Endometrium (tissue), 2 donors: ENCODE measurements at regions not wholly inside any gene's neighbourhood (a gene's known extent, or its start where the extent isn't known, plus 50 kb on each side); places are given as distances from the start of the nearest gene placed in this dataset.
"Not testable (repeated sequence)": the region's sequence is repeated elsewhere in the genome, so short reads cannot be mapped to it uniquely, and the experiment has no call there.

Experiments used
- FAIRE-seq: peaks from 2 replicates; lab custom pipeline; 2012; peaks lifted over from hg19 to GRCh38; lab: Jason Lieb, UNC
- donor health status: control.
- donor health status: control.

DNA sequence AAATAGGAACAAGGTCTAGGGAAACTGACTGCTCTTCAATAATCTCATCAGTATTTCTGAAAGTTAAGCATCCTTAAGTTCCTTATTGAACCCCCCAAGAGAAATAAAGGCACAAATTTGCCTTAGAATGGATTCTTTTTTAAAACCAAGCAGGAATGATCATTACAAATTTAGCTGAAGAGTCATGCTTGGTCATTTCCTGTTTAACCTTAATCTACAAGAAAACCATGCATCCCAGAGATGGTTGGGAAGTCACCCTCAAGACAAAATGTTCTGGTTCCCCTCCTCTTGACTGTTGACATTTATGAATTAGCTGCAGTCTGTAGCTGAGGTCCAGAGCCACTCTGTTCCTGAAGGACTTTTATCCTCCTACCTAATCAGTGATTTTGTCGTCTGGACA lies 291.8 kb upstream of the G2E3 start:
- no peak for FAIRE-seq

DNA sequence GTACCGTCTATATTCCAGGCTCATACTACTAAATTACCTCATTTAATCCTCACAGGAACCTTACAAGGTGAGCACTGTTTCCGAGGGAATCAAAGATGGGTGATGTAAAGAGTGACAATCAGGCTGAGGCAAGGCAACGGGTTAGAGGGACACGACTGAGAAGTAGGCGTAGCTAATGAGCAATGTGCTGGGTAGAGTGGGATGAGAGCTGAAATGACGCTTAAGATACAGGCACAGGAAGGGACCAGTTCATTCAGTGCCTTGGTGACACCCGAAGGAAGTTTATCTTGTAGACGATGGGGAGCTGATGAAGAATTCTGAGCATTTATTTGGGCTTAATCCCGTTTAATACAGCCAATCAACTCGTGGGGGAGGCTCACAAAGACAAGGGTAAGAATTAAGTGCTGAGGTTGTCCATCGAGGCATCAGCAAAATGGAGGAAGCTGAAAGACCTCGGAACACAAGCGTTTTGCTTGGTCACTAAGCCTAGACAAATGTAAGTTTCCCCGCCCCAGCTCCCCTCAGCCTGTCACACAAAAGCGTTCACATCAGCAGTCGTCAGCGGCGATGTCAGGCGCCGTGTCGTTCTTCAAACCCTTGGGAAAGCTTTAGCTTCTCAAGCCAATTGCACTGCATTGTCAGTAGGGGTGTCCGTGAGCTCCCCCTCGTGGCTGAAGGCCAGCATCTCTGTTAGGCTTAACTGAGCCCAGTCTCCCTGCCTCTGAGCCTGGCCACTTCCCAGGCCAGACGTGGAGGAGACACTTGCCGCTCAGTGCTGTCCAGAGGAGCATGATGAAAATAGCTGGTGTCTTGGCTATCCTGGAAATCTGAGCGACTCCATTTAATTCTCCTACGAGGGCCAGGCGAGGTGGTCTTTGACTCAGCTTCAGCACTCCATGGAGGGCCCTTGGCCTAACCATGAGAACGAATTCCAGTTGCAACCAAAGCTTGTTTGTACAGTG lies 288.5 kb upstream of the G2E3 start:
- FAIRE-seq: no peak

DNA sequence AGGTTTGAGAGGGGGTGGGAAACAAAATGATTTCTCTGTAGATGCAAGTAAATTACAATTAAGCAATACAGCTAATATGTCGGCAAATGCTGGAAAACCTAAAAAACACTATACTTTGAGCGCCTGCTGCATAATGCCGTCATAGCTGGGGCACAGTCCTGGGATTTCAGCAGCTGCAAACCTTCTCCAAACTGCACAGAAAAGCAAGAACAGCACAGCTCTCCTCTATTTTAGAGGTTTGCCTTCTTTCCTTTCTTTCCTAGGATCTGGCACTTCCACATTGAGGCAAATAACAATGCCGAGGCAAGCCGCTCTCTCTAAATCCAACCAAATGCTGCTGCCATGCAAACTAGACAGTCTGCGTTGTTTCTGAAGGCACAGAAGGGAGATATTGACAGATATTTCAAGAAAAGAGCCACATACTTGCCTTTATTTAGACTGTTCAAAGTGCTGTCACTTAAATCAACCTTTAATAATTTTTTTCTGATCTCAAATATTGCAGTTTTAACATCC lies 287.1 kb upstream of the G2E3 start:
- no peak for FAIRE-seq

DNA sequence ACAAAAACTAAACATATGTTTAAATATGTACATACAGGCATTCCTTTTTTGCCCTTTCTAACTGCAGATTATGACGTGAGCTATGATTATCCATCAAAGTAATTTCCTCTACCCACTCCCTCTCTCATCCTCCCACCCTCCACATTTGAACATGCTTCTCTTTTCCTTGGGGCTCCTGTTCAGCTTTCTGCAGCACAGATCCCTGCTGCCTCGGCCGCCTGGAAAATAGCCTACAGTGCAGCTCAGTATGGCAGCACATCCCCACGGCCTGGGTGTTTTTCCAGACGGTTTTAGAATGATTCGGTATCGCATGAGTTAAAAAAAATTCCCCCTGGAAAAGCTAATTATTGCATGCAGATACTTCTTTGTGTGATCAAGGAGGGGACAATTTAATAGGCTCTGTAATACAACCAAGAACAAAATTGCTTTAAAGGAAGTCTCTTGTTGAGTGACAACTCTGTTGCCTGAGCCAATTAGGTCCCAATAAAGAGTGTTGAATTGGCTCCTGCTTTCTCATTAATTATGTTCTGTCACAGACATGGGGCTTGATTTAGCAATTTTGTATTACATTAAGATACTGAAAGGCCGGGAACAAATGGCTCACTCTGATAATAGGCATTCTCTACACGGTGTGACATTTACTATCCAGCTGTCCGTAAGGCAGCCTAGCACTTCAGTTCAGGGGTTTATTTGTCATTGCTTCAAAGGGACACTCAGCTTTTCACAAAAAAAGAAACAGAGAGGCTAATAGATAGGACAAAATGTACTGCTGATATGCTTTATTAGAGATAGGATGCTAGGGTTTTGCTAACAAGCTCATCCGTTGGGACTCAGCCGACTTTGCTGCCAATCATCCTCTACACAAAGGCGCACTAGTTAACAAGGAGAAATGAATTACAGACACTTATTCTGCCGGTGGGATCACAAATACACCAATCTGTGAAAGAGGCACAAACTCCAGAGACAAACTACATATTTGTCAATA lies 285.8 kb upstream of the G2E3 start:
- no peak for FAIRE-seq

DNA sequence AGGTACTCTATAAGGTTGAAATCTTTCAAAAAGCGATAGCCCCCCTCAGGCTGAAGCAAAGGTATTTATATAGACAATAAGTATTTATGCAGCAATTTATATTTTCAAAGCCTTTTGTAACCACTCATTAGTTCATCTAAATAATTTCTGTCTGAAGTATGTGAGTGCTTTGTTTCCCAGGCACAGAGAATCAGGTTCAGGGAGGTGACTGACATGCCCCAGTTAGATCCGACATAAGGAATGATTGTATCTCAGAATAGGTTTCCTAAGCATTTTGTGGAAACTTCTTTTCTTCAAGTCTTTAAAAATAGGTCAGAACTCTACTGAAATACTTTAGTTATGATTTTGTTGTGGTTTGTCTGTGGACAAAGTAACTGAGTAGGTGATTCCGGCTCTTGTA lies 283.4 kb upstream of the G2E3 start:
- no peak for FAIRE-seq

- FAIRE-seq: no peak
Observed at GRCh38 chr14:30277268-30277667, 281.7 kb upstream of the G2E3 start.

DNA sequence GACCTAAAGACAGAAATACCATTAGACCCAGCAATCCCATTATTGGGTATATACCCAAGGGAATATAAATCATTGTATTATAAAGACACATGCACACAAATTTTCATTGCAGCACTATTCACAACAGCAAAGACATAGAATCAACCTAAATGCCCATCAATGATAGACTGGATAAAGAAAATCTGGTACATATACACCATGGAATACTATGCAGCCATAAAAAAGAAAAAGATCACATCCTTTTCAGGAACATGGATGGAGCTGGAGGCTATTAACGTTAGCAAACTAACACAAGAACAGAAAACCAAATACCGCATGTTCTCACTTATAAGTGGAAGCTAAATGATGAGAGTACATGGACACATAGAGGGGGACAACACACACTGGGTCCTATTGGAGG lies 280.1 kb upstream of the G2E3 start:
- not testable (repeated sequence) for FAIRE-seq

GRCh38 chr14:30283822-30284446 lies 275.0 kb upstream of the G2E3 start:
- no peak for FAIRE-seq

GRCh38 chr14:30284808-30285207 lies 274.1 kb upstream of the G2E3 start:
- no peak for FAIRE-seq

GRCh38 chr14:30287579-30288445 lies 271.1 kb upstream of the G2E3 start:
- no peak for FAIRE-seq

- no peak for FAIRE-seq
Observed at GRCh38 chr14:30290001-30290400, 269.0 kb upstream of the G2E3 start.

DNA sequence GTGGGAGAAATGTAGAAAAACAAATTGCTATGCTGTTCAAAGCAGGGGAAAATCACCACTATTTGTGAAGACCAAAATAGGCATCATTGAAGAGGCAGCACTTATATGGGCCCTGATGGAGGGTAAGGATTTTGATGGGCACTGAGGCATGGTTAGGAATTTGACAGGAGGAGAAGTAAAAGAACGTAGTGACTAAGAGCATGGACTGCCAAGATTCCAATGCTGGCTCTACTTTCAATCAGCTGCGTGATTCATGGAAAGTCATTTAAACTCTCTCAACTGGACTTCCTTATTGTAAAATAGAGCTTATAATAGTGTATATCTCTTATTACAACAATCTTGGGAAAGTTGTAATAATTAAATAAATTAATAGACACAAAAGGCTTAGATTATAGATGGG lies 267.7 kb upstream of the G2E3 start:
- no peak for FAIRE-seq

GRCh38 chr14:30292541-30292940 lies 266.4 kb upstream of the G2E3 start:
- FAIRE-seq: no peak

DNA sequence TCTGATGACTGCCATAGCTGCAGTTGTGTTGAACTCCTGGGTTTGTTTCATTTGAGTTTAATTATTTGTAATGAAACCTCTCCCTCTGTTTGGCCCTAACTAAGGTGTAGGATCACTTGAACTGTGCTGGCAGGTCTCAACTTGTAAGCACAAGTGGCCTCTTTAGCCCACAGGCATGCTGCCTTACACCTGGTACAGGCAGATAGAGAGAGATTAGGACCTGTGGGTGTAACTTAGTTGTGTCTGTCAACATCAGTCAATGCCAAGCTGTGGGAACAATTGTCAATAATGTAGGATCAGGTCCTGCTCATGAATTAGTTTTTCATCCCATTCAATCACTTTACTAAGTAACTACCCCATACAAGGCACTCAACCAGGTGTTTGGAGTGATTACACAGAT lies 263.0 kb upstream of the G2E3 start:
- no peak for FAIRE-seq

DNA sequence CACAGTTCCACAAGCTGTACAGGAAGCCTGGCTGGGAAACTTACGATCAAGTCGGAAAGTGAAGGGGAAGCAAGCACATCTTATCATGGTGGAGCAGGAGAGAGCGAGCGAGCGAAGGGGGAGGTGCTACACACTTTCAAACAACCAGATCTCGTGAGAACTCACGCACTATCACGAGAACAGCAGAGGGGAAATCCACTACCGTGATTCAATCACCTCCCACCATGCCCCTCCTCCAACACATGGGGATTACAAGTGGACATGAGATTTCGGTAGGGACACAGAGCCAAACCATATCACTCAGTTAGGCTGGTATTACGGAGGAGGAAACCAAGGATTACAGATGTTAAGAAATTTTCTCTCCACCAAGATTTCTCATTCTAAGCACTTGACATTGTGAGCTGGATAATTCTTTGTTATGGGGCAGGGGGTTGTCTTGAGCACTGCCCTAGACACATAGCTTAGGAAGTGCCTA lies 262.0 kb upstream of the G2E3 start:
- no peak for FAIRE-seq

- FAIRE-seq: no peak
Observed at GRCh38 chr14:30297876-30298795, 260.8 kb upstream of the G2E3 start.

GRCh38 chr14:30299915-30300314 lies 259.0 kb upstream of the G2E3 start:
- FAIRE-seq: no peak

GRCh38 chr14:30303350-30303749 lies 255.6 kb upstream of the G2E3 start:
- FAIRE-seq: no peak

- no peak for FAIRE-seq
Observed at GRCh38 chr14:30305346-30305745, 253.6 kb upstream of the G2E3 start.

GRCh38 chr14:30309405-30309804 lies 249.6 kb upstream of the G2E3 start:
- no peak for FAIRE-seq
